Heart right ventricle (tissue), 16 donors: ENCODE measurements at regions not wholly inside any gene's neighbourhood (a gene's known extent, or its start where the extent isn't known, plus 50 kb on each side); places are given as distances from the start of the nearest gene placed in this dataset.

Experiments used
- ATAC-seq, 8 donors: fragments of 200-7000 bp; cut with Tn5 transposase; one replicate each; pipeline ENCODE4 v1.9.1; 2020; ENCODE audit warnings: mild to moderate bottlenecking in 8 of 8, moderate library complexity in 8 of 8, moderate number of reproducible peaks in 1 of 8
- DNase-seq, 2 donors: peaks; one replicate each; pipeline ENCODE4 v3.0.0-alpha.2; 2020
- H3K27ac ChIP-seq, 10 donors: fragments of 200-600 bp; sonication (generic) in 2 of 10; one replicate each; pipeline versions ENCODE4 v1.5.0 to v1.8.0; 2020 to 2022; ENCODE audit warnings: mild to moderate bottlenecking in 3 of 10
- H3K27me3 ChIP-seq, 7 donors: fragments of 200-600 bp; one replicate each; pipeline ENCODE4 v1.8.0; 2021 to 2022; ENCODE audit warnings: mild to moderate bottlenecking in 2 of 7
- H3K36me3 ChIP-seq, 9 donors: fragments of 200-600 bp; sonication (generic) in 1 of 9; one replicate each; pipeline versions ENCODE4 v1.5.0 to v1.8.0; 2020 to 2022; ENCODE audit warnings: mild to moderate bottlenecking in 2 of 9
- H3K4me1 ChIP-seq, 9 donors: fragments of 200-600 bp; sonication (generic) in 1 of 9; one replicate each; pipeline versions ENCODE4 v1.5.0 to v1.8.0; 2020 to 2022; ENCODE audit warnings: mild to moderate bottlenecking in 4 of 9
- H3K4me3 ChIP-seq, 10 donors: fragments of 200-600 bp; sonication (generic) in 2 of 10; one replicate each; pipeline versions ENCODE4 v1.5.0 to v1.8.0; 2020 to 2022; ENCODE audit warnings: mild to moderate bottlenecking in 7 of 10, moderate library complexity in 2 of 10
- H3K9me3 ChIP-seq, 11 donors: fragments of 200-600 bp in 10 of 11; sonication (generic) in 2 of 11; one replicate each; pipeline versions ENCODE4 v1.5.0 to v1.8.0; 2013 to 2022; ENCODE audit warnings: mild to moderate bottlenecking in 2 of 11, control low read depth in 1 of 11, moderate library complexity in 1 of 11
- CTCF ChIP-seq, 9 donors: fragments of 200-600 bp; sonication (generic) in 2 of 9; IDR thresholded peaks; one replicate each; pipeline versions ENCODE4 v1.5.0 to v1.8.0; 2021 to 2022; ENCODE audit warnings: antibody characterized with exemption in 9 of 9, mild to moderate bottlenecking in 5 of 9, moderate library complexity in 1 of 9
- WGBS, 2 donors: extraction: QIAGEN DNeasy Blood & Tissue Kit; methylation state at CpG; one replicate each; pipeline ENCODE4 v1.1.7; 2013; ENCODE audit warnings: inconsistent platforms in 1 of 2; 5-methylcytosine and 5-hydroxymethylcytosine counted together
- intact Hi-C, 10 donors: fragments of 100-400 bp; cut with DNase I; formaldehyde crosslinking; loops; one replicate each; pipeline versions ENCODE4 v1.11.1 to v1.14.2; 2022
- microRNA-seq, 2 donors: library from miRNA; unstranded; fragments of <30 nt; microRNA quantifications; one replicate each; pipeline ENCODE4 v1.2.0, GENCODE V29; 2021
- donor health status: Arrhythmogenic right ventricular cardiomyopathy.
- donor health status: ischemic (EF 13 %, LVEDD 7.1; RV severe dilation, severe dysfunction).
- donor health status: healthy with polysubstance abuse.
- donor health status: DM: no; HTN: yes; CAD: no.
- donor health status: DM: no; HTN: no; CAD: no.
- donor health status: ischemic (EF 25% LVEDD 6.9; RV normal size, moderate dysfunction).
- donor health status: ischemic (EF 25% LVEDD 5.7; RV mildly dilated, moderate dysfunction).
- donor health status: healthy.
- donor health status: DM: yes; HTN: yes; CAD: no.
- donor health status: Ischemic cardiomyopathy.
- donor health status: ischemic (EF 35%, LVEDD 5.7; RV mildly dilated, moderate dysfunction).
- donor health status: nonischemic (EF 11% LVEDD 7.7; RV severe dilation, severe dysfunction).
- donor health status: DM: yes; HTN: yes; CAD: no.
- donor health status: PGD.
- donor health status: ischemic (EF 29% LVEDD 5.4; RV normal size, mild dysfunction).
- donor health status: nonischemic (EF 23%, LVEDD 6.1; RV moderate dilation, normal function).

DNA sequence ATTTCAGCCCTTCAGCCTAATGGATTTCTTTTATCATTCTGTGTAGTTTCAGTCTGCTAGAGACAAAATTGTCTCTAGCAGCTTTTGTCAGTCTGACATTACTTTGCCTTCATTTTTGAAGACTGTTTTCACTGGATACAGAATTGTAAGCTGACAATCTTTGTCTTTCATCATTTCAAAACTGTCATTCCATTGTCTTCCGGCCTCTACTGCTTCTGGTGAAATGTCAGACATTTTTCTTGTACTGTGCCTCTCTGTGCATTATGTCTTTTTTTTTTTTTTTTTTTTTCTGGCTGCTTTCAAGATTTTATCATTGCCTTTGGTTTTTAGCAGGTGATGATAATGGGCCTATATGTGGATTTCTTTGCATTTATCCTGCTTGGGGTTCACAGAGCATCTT lies 51.3 kb upstream of the ZNF169 start:
- Histone ChIP-seq H3K4me3 (no peak overlapping the region), H3K4me1 (no peaks in the 10 kb centered on the region), H3K36me3 (no peaks in the 10 kb centered on the region), H3K9me3 (peaks cover 0 to 21% (median 3%) of the 10 kb centered on the region in 11 donors), H3K27me3 (no peaks in the 10 kb centered on the region), H3K27ac (no peak overlapping the region)
- TF ChIP-seq CTCF (IDR thresholded peaks at IDR 0.05): no peak
- ATAC-seq (no peak), DNase-seq (no peak)
- intact Hi-C loops: no loop called here
- WGBS, 2 donors: 89 to 92% methylated on average over 1 of the region's 1 CpG

Small RNAs in the stretch of these regions (microRNA-seq; reads per million reads assigned to microRNA genes)
- gene MIRLET7A1 (144 to 580 reads per million in 2 donors), gene MIRLET7D (5,421 to 5,913 reads per million in 2 donors), gene MIRLET7F1 (219 to 227 reads per million in 2 donors)
